ENCODE measurements at regions not wholly inside any gene's neighbourhood (a gene's known extent, or its start where the extent isn't known, plus 50 kb on each side); places are given as distances from the start of the nearest gene placed in this dataset.

DNA sequence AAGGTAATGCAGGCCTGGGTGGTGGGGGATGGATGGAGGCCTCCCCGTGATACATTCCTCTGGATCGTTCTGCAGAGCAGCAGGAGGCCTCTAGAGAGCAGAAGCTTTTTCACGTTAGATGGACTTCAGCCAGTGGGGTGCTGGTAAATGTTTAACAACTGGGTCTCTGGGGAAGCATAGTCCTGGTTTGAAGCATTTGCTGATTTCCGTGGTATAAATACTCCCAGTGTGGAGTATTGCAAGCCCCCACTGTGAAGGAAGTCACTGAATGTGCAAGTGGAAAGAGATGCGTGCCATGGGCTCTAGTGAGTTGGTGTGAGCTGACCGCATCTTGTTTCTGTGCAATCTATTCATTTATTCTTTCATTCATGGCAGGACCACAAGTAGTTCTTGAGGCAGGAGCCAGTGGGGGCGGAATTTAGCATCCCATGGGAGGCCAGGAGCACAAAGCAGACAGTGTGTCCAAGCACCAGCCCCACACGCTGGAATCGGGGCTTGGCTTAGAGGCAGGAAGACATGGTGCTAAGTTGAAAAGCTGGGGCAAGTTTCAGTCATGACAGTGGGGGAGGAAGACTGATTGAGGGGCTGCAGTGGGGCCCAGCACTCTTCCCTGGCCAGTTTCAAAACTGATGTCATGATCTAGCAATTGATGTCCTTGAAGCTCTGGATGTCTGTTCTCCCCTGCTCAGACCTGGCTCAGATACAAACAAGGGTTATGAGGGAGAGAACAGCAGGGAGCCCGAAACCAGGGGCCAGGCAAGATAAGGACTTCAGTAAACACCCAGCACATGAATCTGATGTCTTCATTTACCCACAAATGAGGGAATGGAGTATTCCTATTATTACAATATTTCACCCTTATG lies 280.9 kb upstream of the LYZL1 start (continued):
- TF ChIP-seq, protein P1, sequence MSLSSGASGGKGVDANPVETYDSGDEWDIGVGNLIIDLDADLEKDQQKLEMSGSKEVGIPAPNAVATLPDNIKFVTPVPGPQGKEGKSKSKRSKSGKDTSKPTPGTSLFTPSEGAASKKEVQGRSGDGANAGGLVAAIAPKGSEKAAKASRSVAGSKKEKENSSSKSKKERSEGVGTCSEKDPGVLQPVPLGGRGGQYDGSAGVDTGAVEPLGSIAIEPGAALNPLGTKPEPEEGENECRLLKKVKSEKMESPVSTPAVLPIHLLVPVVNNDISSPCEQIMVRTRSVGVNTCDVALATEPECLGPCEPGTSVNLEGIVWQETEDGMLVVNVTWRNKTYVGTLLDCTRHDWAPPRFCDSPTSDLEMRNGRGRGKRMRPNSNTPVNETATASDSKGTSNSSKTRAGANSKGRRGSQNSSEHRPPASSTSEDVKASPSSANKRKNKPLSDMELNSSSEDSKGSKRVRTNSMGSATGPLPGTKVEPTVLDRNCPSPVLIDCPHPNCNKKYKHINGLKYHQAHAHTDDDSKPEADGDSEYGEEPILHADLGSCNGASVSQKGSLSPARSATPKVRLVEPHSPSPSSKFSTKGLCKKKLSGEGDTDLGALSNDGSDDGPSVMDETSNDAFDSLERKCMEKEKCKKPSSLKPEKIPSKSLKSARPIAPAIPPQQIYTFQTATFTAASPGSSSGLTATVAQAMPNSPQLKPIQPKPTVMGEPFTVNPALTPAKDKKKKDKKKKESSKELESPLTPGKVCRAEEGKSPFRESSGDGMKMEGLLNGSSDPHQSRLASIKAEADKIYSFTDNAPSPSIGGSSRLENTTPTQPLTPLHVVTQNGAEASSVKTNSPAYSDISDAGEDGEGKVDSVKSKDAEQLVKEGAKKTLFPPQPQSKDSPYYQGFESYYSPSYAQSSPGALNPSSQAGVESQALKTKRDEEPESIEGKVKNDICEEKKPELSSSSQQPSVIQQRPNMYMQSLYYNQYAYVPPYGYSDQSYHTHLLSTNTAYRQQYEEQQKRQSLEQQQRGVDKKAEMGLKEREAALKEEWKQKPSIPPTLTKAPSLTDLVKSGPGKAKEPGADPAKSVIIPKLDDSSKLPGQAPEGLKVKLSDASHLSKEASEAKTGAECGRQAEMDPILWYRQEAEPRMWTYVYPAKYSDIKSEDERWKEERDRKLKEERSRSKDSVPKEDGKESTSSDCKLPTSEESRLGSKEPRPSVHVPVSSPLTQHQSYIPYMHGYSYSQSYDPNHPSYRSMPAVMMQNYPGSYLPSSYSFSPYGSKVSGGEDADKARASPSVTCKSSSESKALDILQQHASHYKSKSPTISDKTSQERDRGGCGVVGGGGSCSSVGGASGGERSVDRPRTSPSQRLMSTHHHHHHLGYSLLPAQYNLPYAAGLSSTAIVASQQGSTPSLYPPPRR (CRISPR knock-in tag; IDR thresholded peaks at IDR 0.05; ENCODE audit: borderline replicate concordance) = no peak
- TF ChIP-seq ZNF778 (CRISPR knock-in tag; IDR thresholded peaks at IDR 0.05) (no peak), HNRNPL (IDR thresholded peaks at IDR 0.05; ENCODE audit: low read depth, low read length) (no peak), ZNF175 (CRISPR knock-in tag; IDR thresholded peaks at IDR 0.05; ENCODE audit: low read depth) (no peak), MEF2D (tag; conservative IDR thresholded peaks at IDR 0.05; ENCODE audit: low read depth) (no peak)
- TF ChIP-seq, protein P2, sequence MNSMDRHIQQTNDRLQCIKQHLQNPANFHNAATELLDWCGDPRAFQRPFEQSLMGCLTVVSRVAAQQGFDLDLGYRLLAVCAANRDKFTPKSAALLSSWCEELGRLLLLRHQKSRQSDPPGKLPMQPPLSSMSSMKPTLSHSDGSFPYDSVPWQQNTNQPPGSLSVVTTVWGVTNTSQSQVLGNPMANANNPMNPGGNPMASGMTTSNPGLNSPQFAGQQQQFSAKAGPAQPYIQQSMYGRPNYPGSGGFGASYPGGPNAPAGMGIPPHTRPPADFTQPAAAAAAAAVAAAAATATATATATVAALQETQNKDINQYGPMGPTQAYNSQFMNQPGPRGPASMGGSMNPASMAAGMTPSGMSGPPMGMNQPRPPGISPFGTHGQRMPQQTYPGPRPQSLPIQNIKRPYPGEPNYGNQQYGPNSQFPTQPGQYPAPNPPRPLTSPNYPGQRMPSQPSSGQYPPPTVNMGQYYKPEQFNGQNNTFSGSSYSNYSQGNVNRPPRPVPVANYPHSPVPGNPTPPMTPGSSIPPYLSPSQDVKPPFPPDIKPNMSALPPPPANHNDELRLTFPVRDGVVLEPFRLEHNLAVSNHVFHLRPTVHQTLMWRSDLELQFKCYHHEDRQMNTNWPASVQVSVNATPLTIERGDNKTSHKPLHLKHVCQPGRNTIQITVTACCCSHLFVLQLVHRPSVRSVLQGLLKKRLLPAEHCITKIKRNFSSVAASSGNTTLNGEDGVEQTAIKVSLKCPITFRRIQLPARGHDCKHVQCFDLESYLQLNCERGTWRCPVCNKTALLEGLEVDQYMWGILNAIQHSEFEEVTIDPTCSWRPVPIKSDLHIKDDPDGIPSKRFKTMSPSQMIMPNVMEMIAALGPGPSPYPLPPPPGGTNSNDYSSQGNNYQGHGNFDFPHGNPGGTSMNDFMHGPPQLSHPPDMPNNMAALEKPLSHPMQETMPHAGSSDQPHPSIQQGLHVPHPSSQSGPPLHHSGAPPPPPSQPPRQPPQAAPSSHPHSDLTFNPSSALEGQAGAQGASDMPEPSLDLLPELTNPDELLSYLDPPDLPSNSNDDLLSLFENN (IDR thresholded peaks at IDR 0.05; ENCODE audit: low read depth in 2 of 2, low read length in 2 of 2) = no peak
- TF ChIP-seq, protein P3, sequence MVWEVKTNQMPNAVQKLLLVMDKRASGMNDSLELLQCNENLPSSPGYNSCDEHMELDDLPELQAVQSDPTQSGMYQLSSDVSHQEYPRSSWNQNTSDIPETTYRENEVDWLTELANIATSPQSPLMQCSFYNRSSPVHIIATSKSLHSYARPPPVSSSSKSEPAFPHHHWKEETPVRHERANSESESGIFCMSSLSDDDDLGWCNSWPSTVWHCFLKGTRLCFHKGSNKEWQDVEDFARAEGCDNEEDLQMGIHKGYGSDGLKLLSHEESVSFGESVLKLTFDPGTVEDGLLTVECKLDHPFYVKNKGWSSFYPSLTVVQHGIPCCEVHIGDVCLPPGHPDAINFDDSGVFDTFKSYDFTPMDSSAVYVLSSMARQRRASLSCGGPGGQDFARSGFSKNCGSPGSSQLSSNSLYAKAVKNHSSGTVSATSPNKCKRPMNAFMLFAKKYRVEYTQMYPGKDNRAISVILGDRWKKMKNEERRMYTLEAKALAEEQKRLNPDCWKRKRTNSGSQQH (CRISPR knock-in tag; IDR thresholded peaks at IDR 0.05) = no peak
